IPS DF 4.7 (cell line): ENCODE measurements at regions not wholly inside any gene's neighbourhood (a gene's known extent, or its start where the extent isn't known, plus 50 kb on each side); places are given as distances from the start of the nearest gene placed in this dataset.
"Not testable (repeated sequence)": the region's sequence is repeated elsewhere in the genome, so short reads cannot be mapped to it uniquely, and the experiment has no call there.

Source experiments
- DNase-seq: peaks from one replicate; pipeline ENCODE4 v3.0.0-alpha.2; 2013; ENCODE audit warnings: low spot score; ENCODE audit errors: extremely low read depth

GRCh38 chr6:15145821-15146220 lies 100.0 kb upstream of the JARID2 start:
- DNase-seq, result no peak

GRCh38 chr6:15147827-15148226 lies 98.0 kb upstream of the JARID2 start:
- no peak for DNase-seq

- DNase-seq, result no peak
Observed at GRCh38 chr6:15148356-15148946, 97.4 kb upstream of the JARID2 start.

GRCh38 chr6:15150207-15150606 lies 95.7 kb upstream of the JARID2 start:
- DNase-seq, result no peak

GRCh38 chr6:15152700-15153099 lies 93.2 kb upstream of the JARID2 start:
- no peak for DNase-seq

GRCh38 chr6:15153191-15153590 lies 92.7 kb upstream of the JARID2 start:
- no peak for DNase-seq

- DNase-seq, result no peak
Observed at GRCh38 chr6:15157479-15157878, 88.4 kb upstream of the JARID2 start.

- no peak for DNase-seq
Observed at GRCh38 chr6:15158821-15159619, 86.8 kb upstream of the JARID2 start.

GRCh38 chr6:15160812-15161211 lies 85.1 kb upstream of the JARID2 start:
- no peak for DNase-seq

GRCh38 chr6:15164855-15165254 lies 81.0 kb upstream of the JARID2 start:
- not testable (repeated sequence) for DNase-seq

- DNase-seq, result no peak
Observed at GRCh38 chr6:15166121-15166520, 79.7 kb upstream of the JARID2 start.

GRCh38 chr6:15170126-15170525 lies 75.7 kb upstream of the JARID2 start:
- DNase-seq, result no peak

- DNase-seq, result no peak
Observed at GRCh38 chr6:15171026-15171425, 74.8 kb upstream of the JARID2 start.

GRCh38 chr6:15176816-15177370 lies 69.0 kb upstream of the JARID2 start:
- DNase-seq, result no peak

GRCh38 chr6:15183979-15184378 lies 61.9 kb upstream of the JARID2 start:
- DNase-seq, result no peak

GRCh38 chr6:15184441-15184861 lies 61.4 kb upstream of the JARID2 start:
- DNase-seq, result no peak

- DNase-seq, result not testable (repeated sequence)
Observed at GRCh38 chr6:15185111-15185510, 60.8 kb upstream of the JARID2 start.

GRCh38 chr6:15193451-15193850 lies 52.4 kb upstream of the JARID2 start:
- DNase-seq, result not testable (repeated sequence)

GRCh38 chr6:15194453-15194852 lies 51.4 kb upstream of the JARID2 start:
- no peak for DNase-seq
